EH (cell line): ENCODE measurements at regions not wholly inside any gene's neighbourhood (a gene's known extent, or its start where the extent isn't known, plus 50 kb on each side); places are given as distances from the start of the nearest gene placed in this dataset.

Experiments used
- DNase-seq: peaks from one replicate; pipeline ENCODE4 v3.0.0-alpha.2; 2015; ENCODE audit warnings: low read depth

- no peak for DNase-seq
These were observed 94.8 kb downstream of the MIS18A start for GRCh38 chr21:32184065-32184464.

GRCh38 chr21:32183396-32183795, 95.5 kb downstream of the MIS18A start:
- DNase-seq, result no peak

GRCh38 chr21:32182449-32182848, 96.4 kb downstream of the MIS18A start:
- no peak for DNase-seq

- no peak for DNase-seq
These were observed 97.4 kb downstream of the MIS18A start for GRCh38 chr21:32181457-32181856.

GRCh38 chr21:32174819-32175218, 104.0 kb downstream of the MIS18A start:
- DNase-seq, result no peak

GRCh38 chr21:32173121-32173724, 105.6 kb downstream of the MIS18A start:
- DNase-seq, result peak; percentile 5

GRCh38 chr21:32172106-32172505, 106.7 kb downstream of the MIS18A start:
- DNase-seq, result no peak

GRCh38 chr21:32167513-32167912, 111.3 kb downstream of the MIS18A start:
- DNase-seq, result no peak

GRCh38 chr21:32163386-32163785, 115.5 kb downstream of the MIS18A start:
- no peak for DNase-seq

- no peak for DNase-seq
These were observed 116.0 kb downstream of the MIS18A start for GRCh38 chr21:32162727-32163320.

- no peak for DNase-seq
These were observed 123.6 kb downstream of the MIS18A start for GRCh38 chr21:32155226-32155625.

- peak; percentile 13 for DNase-seq
These were observed 131.8 kb downstream of the MIS18A start for GRCh38 chr21:32147041-32147440.

GRCh38 chr21:32144851-32145250, 134.0 kb downstream of the MIS18A start:
- no peak for DNase-seq

- DNase-seq, result peak; percentile 64
These were observed 135.5 kb downstream of the MIS18A start for GRCh38 chr21:32143241-32143939.

- no peak for DNase-seq
These were observed 137.6 kb downstream of the MIS18A start for GRCh38 chr21:32141318-32141633.

- no peak for DNase-seq
These were observed 138.1 kb downstream of the MIS18A start for GRCh38 chr21:32140604-32141317.

- no peak for DNase-seq
These were observed 138.7 kb downstream of the MIS18A start for GRCh38 chr21:32140151-32140550.

GRCh38 chr21:32138658-32139057, 140.2 kb downstream of the MIS18A start:
- no peak for DNase-seq

GRCh38 chr21:32137931-32138330, 140.9 kb downstream of the MIS18A start:
- DNase-seq, result no peak

GRCh38 chr21:32137266-32137665, 141.6 kb downstream of the MIS18A start:
- peak; percentile 15 for DNase-seq

GRCh38 chr21:32136546-32136945, 142.3 kb downstream of the MIS18A start:
- no peak for DNase-seq

- DNase-seq, result peak; percentile 75
These were observed 143.2 kb downstream of the MIS18A start for GRCh38 chr21:32135401-32136363.
